T-helper 17 cell (primary cell): ENCODE measurements at regions not wholly inside any gene's neighbourhood (a gene's known extent, or its start where the extent isn't known, plus 50 kb on each side); places are given as distances from the start of the nearest gene placed in this dataset.

Experiments used
- ATAC-seq: fragments of 150-1000 bp; cut with Tn5 transposase; 2 replicates; pipeline ENCODE4 v1.10.0; 2021; ENCODE audit warnings: mild to moderate bottlenecking, moderate library complexity
- DNase-seq, 3 donors: peaks; one replicate each; pipeline versions ENCODE4 v3.0.0 to v3.0.0-alpha.2; 2020 to 2021
- H3K9me3 ChIP-seq: one replicate; pipeline ENCODE4 v1.7.0; 2013; ENCODE audit warnings: low read length, mild to moderate bottlenecking; ENCODE audit not compliant: control insufficient read depth, poor library complexity, severe bottlenecking
- H3K27ac Mint-ChIP-seq: one replicate; pipeline ENCODE4 v1.8.0; 2022; ENCODE audit warnings: mild to moderate bottlenecking, moderate library complexity, mixed read lengths
- H3K27me3 Mint-ChIP-seq: one replicate; pipeline ENCODE4 v1.8.0; 2022; ENCODE audit warnings: mixed read lengths
- H3K36me3 Mint-ChIP-seq: one replicate; pipeline ENCODE4 v1.8.0; 2022; ENCODE audit warnings: low read depth, mixed read lengths
- H3K4me1 Mint-ChIP-seq: one replicate; pipeline ENCODE4 v1.8.0; 2022; ENCODE audit warnings: mild to moderate bottlenecking, mixed read lengths
- H3K4me3 Mint-ChIP-seq: one replicate; pipeline ENCODE4 v1.8.0; 2022; ENCODE audit warnings: mild to moderate bottlenecking, moderate library complexity, mixed read lengths

DNA sequence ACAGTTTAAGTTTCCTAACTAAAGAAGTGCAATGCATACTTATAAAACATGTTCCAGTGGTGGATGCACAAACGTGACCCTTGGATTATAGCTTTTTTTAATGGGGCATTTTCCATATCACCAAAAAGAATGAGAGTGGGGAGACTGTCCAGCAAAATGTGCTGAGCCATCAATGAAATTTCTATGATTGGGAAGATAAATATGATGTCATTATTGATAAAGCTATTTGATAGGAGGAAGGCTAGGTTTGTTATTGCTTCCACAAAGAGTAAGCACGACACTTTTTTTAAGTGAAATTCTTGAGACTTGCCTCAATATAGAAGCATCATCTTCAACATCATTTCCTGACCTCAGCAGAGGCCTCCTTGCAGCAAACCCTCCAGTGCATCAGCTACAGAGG, 174.6 kb upstream of the CLEC14A start:
- H3K36me3 Mint-ChIP-seq = no peaks in the 10 kb centered on the region
- H3K27ac Mint-ChIP-seq = no peak overlapping the region
- DNase-seq = no peak

GRCh38 chr14:38425324-38425976, 169.6 kb upstream of the CLEC14A start:
- H3K4me1 Mint-ChIP-seq = no peaks in the 10 kb centered on the region
- no peaks in the 10 kb centered on the region for H3K27me3 Mint-ChIP-seq
- no peaks in the 10 kb centered on the region for H3K9me3 ChIP-seq
- H3K4me3 Mint-ChIP-seq = no peak overlapping the region
- no peak overlapping the region for H3K27ac Mint-ChIP-seq
- H3K36me3 Mint-ChIP-seq = no peaks in the 10 kb centered on the region
- DNase-seq = no peak
- no peak for ATAC-seq

More for the DNA sequence above, 174.6 kb upstream of the CLEC14A start:
- no peaks in the 10 kb centered on the region for H3K9me3 ChIP-seq
- Mint-ChIP-seq H3K4me3 (no peak overlapping the region), H3K4me1 (no peaks in the 10 kb centered on the region), H3K27me3 (no peaks in the 10 kb centered on the region)
- no peak for ATAC-seq

GRCh38 chr14:38420048-38420447, 164.2 kb upstream of the CLEC14A start:
- H3K4me3 Mint-ChIP-seq = no peak overlapping the region
- no peaks in the 10 kb centered on the region for H3K9me3 ChIP-seq
- no peaks in the 10 kb centered on the region for H3K36me3 Mint-ChIP-seq
- ATAC-seq (no peak), DNase-seq (no peak)
- no peak overlapping the region for H3K27ac Mint-ChIP-seq
- no peaks in the 10 kb centered on the region for H3K27me3 Mint-ChIP-seq
- H3K4me1 Mint-ChIP-seq = no peaks in the 10 kb centered on the region

DNA sequence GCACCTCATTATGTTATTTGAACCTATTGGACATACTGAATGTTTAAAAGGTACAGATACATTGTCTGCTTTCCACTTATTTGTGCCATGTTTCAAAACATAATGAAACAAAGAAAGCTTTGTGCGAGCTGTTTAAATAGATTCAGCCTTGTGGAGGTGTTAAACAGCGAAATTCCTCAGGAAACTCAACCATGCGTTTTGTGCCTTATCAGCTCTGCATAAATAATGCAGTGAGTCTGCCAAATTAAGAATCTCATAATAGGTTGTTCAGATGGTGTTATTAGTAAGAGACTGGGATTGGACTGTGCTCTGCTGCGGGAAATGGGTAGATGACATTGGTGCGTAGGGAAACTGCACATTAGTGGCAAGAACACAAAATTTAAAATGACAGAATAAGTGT, 163.7 kb upstream of the CLEC14A start:
- Mint-ChIP-seq H3K4me3 (no peak overlapping the region), H3K36me3 (no peaks in the 10 kb centered on the region), H3K27me3 (no peaks in the 10 kb centered on the region), H3K4me1 (no peaks in the 10 kb centered on the region), H3K27ac (no peak overlapping the region)
- no peaks in the 10 kb centered on the region for H3K9me3 ChIP-seq
- no peak for DNase-seq
- ATAC-seq = no peak

GRCh38 chr14:38412654-38413053, 156.8 kb upstream of the CLEC14A start:
- DNase-seq (no peak), ATAC-seq (no peak)
- H3K9me3 ChIP-seq = no peaks in the 10 kb centered on the region
- Mint-ChIP-seq H3K27ac (no peak overlapping the region), H3K4me3 (no peak overlapping the region), H3K36me3 (no peaks in the 10 kb centered on the region), H3K4me1 (no peaks in the 10 kb centered on the region), H3K27me3 (no peaks in the 10 kb centered on the region)

DNA sequence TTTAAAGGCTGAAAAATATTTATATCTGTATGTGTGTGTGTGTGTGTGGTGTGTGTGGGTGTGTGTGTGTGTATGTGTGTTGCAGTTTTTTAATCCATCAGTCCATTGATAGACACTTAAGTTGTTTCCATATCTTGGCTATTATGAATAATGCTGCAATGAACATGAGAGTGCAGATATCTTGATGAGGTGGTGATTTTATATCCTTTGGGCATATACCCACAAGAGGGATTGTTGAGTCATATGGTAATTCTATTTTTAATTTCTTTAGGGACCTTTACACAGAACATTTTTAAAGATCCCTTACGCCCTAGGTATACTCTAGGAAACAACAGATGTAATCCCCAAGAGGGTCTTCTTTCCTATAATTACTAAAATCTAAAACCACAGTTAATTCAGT, 154.5 kb upstream of the CLEC14A start:
- ATAC-seq = no peak
- H3K27me3 Mint-ChIP-seq = no peaks in the 10 kb centered on the region
- H3K9me3 ChIP-seq = no peaks in the 10 kb centered on the region
- no peaks in the 10 kb centered on the region for H3K36me3 Mint-ChIP-seq
- no peak overlapping the region for H3K27ac Mint-ChIP-seq
- H3K4me1 Mint-ChIP-seq = no peaks in the 10 kb centered on the region
- DNase-seq = no peak
- no peak overlapping the region for H3K4me3 Mint-ChIP-seq

DNA sequence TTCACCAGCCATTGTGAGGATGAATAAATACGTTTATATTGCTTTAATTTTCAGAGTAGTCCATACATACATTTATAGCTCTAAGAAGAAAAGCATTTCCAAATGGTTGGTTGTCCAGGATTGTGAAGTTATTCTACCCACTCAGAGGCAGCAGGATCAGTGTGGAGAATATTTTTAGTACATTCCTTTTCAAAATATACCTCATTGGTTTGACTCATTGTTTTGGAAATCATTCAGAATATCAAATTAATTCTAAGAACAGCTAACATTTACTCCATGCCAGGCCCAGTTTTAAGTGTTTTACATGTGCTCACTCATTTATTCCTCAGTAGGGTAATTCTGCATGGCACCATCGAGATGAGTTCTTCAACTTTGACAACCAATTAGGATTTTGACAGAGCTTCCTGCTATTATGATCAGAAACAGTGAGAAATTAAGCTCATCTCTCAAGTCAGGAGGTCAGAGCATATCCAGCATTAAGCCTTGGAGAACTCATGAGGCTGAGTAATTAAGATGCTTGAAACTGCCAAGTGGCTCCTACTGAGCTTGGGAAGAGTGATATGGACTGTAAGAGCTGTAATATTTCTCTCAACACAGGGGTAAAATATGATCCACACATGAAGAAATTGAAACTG, 153.3 kb upstream of the CLEC14A start:
- Mint-ChIP-seq H3K27ac (no peak overlapping the region), H3K36me3 (no peaks in the 10 kb centered on the region), H3K4me3 (no peak overlapping the region), H3K4me1 (no peaks in the 10 kb centered on the region), H3K27me3 (peaks cover 6% of the 10 kb centered on the region)
- DNase-seq = no peak
- ATAC-seq = no peak
- no peaks in the 10 kb centered on the region for H3K9me3 ChIP-seq

DNA sequence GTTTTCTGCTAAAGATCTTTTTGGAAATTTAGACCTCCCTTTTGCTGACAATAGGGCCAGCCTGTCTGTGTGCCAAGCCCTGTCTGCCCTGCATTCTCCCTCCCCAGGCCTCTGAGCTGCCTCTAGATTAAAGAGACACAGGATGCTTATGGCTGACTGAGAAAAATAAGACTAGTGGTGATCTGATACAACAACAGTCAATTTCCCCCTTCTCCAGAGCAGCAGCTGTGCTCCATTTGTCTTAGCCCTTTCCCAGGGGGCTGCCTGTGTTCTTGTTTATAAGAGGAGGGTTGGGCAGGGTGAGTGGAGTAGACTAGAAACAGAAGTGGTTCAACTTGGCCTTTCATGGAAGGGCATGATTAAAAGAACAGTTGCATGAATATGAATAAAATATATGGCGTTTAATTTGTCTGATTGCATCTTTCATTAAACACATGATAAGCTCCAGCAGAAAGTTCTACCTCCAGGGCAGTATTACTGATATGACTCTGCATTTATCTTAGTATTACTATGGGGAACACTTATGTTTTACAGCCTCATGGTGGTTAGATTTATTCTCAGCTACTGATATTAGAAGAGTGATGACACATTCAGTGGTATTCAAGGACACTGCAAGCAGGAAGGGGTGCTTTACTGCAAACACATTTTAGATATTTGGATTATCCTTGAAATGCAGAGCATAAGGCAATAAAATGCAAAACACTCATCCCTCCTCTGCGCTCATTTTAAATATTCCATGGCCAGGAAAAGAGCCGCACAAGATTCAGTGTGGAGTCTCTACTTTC, 150.2 kb upstream of the CLEC14A start:
- ATAC-seq = no peak
- peaks cover 6% of the 10 kb centered on the region for H3K27me3 Mint-ChIP-seq

DNA sequence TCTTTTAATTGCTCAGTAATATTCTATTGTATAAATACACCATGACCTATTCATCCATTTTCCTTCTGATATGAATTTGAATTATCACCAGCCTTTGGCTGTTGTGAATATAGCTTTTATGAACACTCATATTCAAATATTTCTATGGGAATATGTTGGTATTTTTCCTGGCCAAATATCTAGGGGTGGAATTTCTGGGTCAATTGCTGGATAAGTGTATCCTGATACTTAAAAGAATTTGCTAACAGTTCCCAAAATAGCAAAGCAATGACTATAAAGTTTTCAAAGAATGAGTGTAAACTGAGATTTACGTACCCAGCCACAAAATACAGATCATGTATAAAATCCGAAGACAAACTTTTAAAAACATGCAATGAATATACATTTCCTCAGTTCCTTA, 148.7 kb upstream of the CLEC14A start:
- Mint-ChIP-seq H3K27ac (no peak overlapping the region), H3K27me3 (peaks cover 6% of the 10 kb centered on the region), H3K36me3 (no peaks in the 10 kb centered on the region), H3K4me3 (no peak overlapping the region), H3K4me1 (no peaks in the 10 kb centered on the region)
- no peaks in the 10 kb centered on the region for H3K9me3 ChIP-seq
- ATAC-seq (no peak), DNase-seq (no peak)

More for the DNA sequence above, 150.2 kb upstream of the CLEC14A start:
- Mint-ChIP-seq H3K4me1 (no peaks in the 10 kb centered on the region), H3K27ac (no peak overlapping the region), H3K36me3 (no peaks in the 10 kb centered on the region), H3K4me3 (no peak overlapping the region)
- no peaks in the 10 kb centered on the region for H3K9me3 ChIP-seq
- no peak for DNase-seq

- ATAC-seq = no peak
- DNase-seq = no peak
- Mint-ChIP-seq H3K27ac (no peak overlapping the region), H3K4me3 (no peak overlapping the region), H3K27me3 (peaks cover 6% of the 10 kb centered on the region), H3K4me1 (no peaks in the 10 kb centered on the region), H3K36me3 (no peaks in the 10 kb centered on the region)
- H3K9me3 ChIP-seq = no peaks in the 10 kb centered on the region
Measured at GRCh38 chr14:38404100-38404541, 148.2 kb upstream of the CLEC14A start.

DNA sequence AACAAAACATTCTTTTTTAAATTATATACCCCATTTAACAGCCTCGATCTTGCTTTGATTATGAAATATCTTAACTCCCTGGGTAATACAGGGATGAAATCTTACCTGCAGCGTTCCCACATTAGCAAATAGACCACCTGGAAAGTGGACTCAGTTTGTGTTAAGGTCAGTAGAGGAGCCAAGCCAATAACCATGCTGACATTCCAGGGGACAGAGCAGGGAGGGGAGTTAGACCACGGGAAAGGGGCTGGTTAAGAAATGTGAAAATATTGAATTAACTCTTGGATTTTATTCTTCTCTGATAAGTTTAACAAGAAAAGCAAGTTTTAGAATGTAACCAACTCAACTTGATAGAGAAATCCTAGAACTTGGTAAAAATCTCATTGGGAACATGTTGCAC, 144.9 kb upstream of the CLEC14A start:
- H3K27me3 Mint-ChIP-seq = peaks cover 6% of the 10 kb centered on the region
- no peaks in the 10 kb centered on the region for H3K9me3 ChIP-seq
- H3K27ac Mint-ChIP-seq = no peak overlapping the region
- no peak for DNase-seq
- no peaks in the 10 kb centered on the region for H3K36me3 Mint-ChIP-seq
- ATAC-seq = no peak
- H3K4me1 Mint-ChIP-seq = no peaks in the 10 kb centered on the region
- H3K4me3 Mint-ChIP-seq = no peak overlapping the region

DNA sequence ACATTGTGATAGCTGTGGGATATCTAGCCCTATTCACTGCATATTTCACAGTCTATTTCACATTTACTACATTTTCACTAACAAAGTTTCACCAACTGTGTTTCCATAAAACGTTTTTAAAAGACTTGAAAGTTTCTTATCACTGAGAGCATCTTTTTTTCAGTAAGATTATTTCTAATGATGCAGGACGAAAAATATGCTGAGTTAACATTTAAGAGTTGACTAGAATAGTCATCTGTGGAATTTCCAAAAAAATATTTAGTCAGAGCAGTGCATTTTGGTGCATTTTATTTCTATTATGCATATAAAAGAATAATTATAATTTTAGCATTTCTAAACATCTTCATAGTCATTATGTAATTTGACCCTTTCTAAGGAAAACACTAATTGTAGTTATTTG, 143.8 kb upstream of the CLEC14A start:
- no peaks in the 10 kb centered on the region for H3K9me3 ChIP-seq
- no peaks in the 10 kb centered on the region for H3K36me3 Mint-ChIP-seq
- peaks cover 5% of the 10 kb centered on the region for H3K27me3 Mint-ChIP-seq
- no peak overlapping the region for H3K27ac Mint-ChIP-seq
- DNase-seq (no peak), ATAC-seq (no peak)
- H3K4me1 Mint-ChIP-seq = no peaks in the 10 kb centered on the region
- H3K4me3 Mint-ChIP-seq = no peak overlapping the region

DNA sequence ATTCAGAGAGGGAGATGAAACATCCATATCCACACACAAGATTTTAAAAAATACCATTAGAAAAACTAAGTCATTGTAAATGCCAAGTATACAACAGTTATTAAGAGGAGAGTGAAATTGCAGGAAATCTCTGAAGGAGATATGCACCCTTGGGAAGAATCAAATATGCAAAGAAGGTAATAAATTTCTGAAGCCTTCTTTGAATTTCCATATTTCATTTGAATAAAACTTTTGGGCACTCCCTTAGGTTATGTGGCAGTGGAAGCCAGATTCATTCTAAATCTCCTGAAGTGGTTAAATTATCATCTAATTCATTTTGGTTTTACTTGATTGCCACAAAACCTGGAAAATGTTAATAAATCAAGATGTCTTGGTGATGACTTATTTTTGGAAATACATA, 138.9 kb upstream of the CLEC14A start:
- no peaks in the 10 kb centered on the region for H3K36me3 Mint-ChIP-seq
- no peaks in the 10 kb centered on the region for H3K9me3 ChIP-seq
- DNase-seq (no peak), ATAC-seq (no peak)
- H3K27ac Mint-ChIP-seq = no peak overlapping the region
- H3K4me3 Mint-ChIP-seq = no peak overlapping the region
- H3K27me3 Mint-ChIP-seq = no peaks in the 10 kb centered on the region
- no peaks in the 10 kb centered on the region for H3K4me1 Mint-ChIP-seq
